H1 (cell line): ENCODE measurements at regions not wholly inside any gene's neighbourhood (a gene's known extent, or its start where the extent isn't known, plus 50 kb on each side); places are given as distances from the start of the nearest gene placed in this dataset.

Experiments used
- CTCF ChIA-PET: fragments of 300-600 bp; sonication (Branson Sonifier 250); formaldehyde crosslinking; loops from one replicate; lab custom pipeline; 2021; ENCODE audit not compliant: partially characterized antibody; lab: Charles Lee
- POLR2A ChIA-PET: fragments of 300-600 bp; sonication (Branson Sonifier 250); formaldehyde crosslinking; loops from one replicate; lab custom pipeline; 2021; ENCODE audit warnings: inconsistent platforms; ENCODE audit not compliant: partially characterized antibody; lab: Charles Lee
- DNase-seq, 2 experiments: peaks; one replicate each; pipeline versions ENCODE4 v3.0.0 to v3.0.0-alpha.2; 2010 to 2022; ENCODE audit warnings: low spot score in 2 of 2, low read depth in 1 of 2, mixed read lengths in 1 of 2
- FAIRE-seq: peaks from 2 replicates; lab custom pipeline; 2011; peaks lifted over from hg19 to GRCh38; lab: Jason Lieb, UNC
- H2AFZ ChIP-seq: 2 replicates; pipeline ENCODE4 v1.8.1; 2012; ENCODE audit warnings: low read length, inconsistent platforms
- H2AK5ac ChIP-seq: 2 replicates; pipeline ENCODE4 v1.6.1; 2013; ENCODE audit warnings: low read depth, low read length
- H2BK120ac ChIP-seq: replicated peaks from 2 replicates; pipeline ENCODE3; 2013; ENCODE audit warnings: low read depth, low read length, inconsistent platforms
- H2BK12ac ChIP-seq: 2 replicates; pipeline ENCODE4 v1.6.1; 2013; ENCODE audit warnings: low read depth, low read length
- H2BK15ac ChIP-seq: 2 replicates; pipeline ENCODE4 v1.6.1; 2013; ENCODE audit warnings: low read length
- H2BK20ac ChIP-seq: 2 replicates; pipeline ENCODE4 v1.6.1; 2013; ENCODE audit warnings: low read length
- H2BK5ac ChIP-seq: 2 replicates; pipeline ENCODE4 v1.6.1; 2013; ENCODE audit warnings: low read depth, low read length
- H3K14ac ChIP-seq: 2 replicates; pipeline ENCODE4 v1.6.1; 2013; ENCODE audit warnings: inconsistent platforms; ENCODE audit not compliant: insufficient read length
- H3K18ac ChIP-seq: 2 replicates; pipeline ENCODE4 v1.6.1; 2013; ENCODE audit warnings: low read length; ENCODE audit errors: extremely low read depth
- H3K23ac ChIP-seq: 2 replicates; pipeline ENCODE4 v1.6.1; 2013; ENCODE audit warnings: inconsistent platforms; ENCODE audit not compliant: insufficient read length
- H3K23me2 ChIP-seq: 2 replicates; pipeline ENCODE4 v1.6.1; 2013; ENCODE audit warnings: low read depth, low read length
- H3K27ac ChIP-seq: 2 replicates; pipeline ENCODE4 v1.6.1; 2011; ENCODE audit warnings: low read depth, low read length, inconsistent platforms
- H3K27me3 ChIP-seq, 4 experiments: replicated peaks in 1 of 4; 1 replicate in 1 of 4; 2 replicates in 3 of 4; pipeline versions ENCODE4 v1.6.1 to v1.8.1; 2011 to 2013; ENCODE audit warnings: low read length in 3 of 4, mild to moderate bottlenecking in 3 of 4, inconsistent platforms in 2 of 4, mixed read lengths in 2 of 4, moderate library complexity in 1 of 4; ENCODE audit not compliant: control insufficient read depth in 3 of 4, insufficient read depth in 3 of 4; ENCODE audit errors: extremely low read depth in 1 of 4
- H3K36me3 ChIP-seq, 4 experiments: 2 replicates each; pipeline versions ENCODE4 v1.6.1 to v1.8.1; 2011 to 2013; ENCODE audit warnings: mild to moderate bottlenecking in 4 of 4, low read length in 3 of 4, moderate library complexity in 2 of 4, control low read depth in 1 of 4, inconsistent platforms in 1 of 4; ENCODE audit not compliant: insufficient read depth in 4 of 4, control insufficient read depth in 2 of 4
- H3K4ac ChIP-seq: replicated peaks from 2 replicates; pipeline ENCODE3; 2013; ENCODE audit warnings: low read length, low read depth, mixed read lengths, inconsistent platforms; ENCODE audit not compliant: insufficient read length
- H3K4me1 ChIP-seq, 4 experiments: replicated peaks in 1 of 4; 1 replicate in 1 of 4; 2 replicates in 3 of 4; pipeline versions ENCODE4 v1.6.1 to v1.8.1; 2011 to 2013; ENCODE audit warnings: low read length in 3 of 4, inconsistent platforms in 2 of 4, mixed read lengths in 1 of 4; ENCODE audit not compliant: insufficient read depth in 4 of 4, control insufficient read depth in 3 of 4
- H3K4me2 ChIP-seq, 2 experiments: 2 replicates each; pipeline versions ENCODE4 v1.6.1 to v1.8.1; 2011 to 2013; ENCODE audit warnings: low read depth in 2 of 2, low read length in 2 of 2, control low read depth in 1 of 2, inconsistent platforms in 1 of 2, mild to moderate bottlenecking in 1 of 2; ENCODE audit not compliant: insufficient read depth in 1 of 2
- H3K4me3 ChIP-seq, 4 experiments: fragments of 200-600, 300-600 bp in 1 of 4; sonication (generic), shearing (Covaris generic), sonication (Bioruptor Twin) in 1 of 4; 2 replicates each; pipeline versions ENCODE4 v1.5.1 to v1.8.1; 2011 to 2016; ENCODE audit warnings: low read length in 4 of 4, low read depth in 3 of 4, control low read depth in 2 of 4, inconsistent platforms in 2 of 4, mild to moderate bottlenecking in 2 of 4, mixed read lengths in 1 of 4, moderate library complexity in 1 of 4; ENCODE audit not compliant: insufficient read depth in 2 of 4; ENCODE audit errors: extremely low read depth in 1 of 4
- H3K56ac ChIP-seq: replicated peaks from 2 replicates; pipeline ENCODE3; 2013; ENCODE audit warnings: low read depth, mild to moderate bottlenecking, mixed read lengths, low read length, inconsistent platforms; ENCODE audit not compliant: insufficient read length
- H3K79me1 ChIP-seq: 2 replicates; pipeline ENCODE4 v1.6.1; 2013; ENCODE audit warnings: low read depth, low read length, control low read depth
- H3K79me2 ChIP-seq, 2 experiments: 2 replicates each; pipeline versions ENCODE4 v1.6.1 to v1.8.1; 2012 to 2013; ENCODE audit warnings: low read length in 2 of 2, mild to moderate bottlenecking in 2 of 2, inconsistent platforms in 1 of 2; ENCODE audit not compliant: insufficient read depth in 2 of 2, control insufficient read depth in 1 of 2
- H3K9ac ChIP-seq, 4 experiments: replicated peaks in 1 of 4; 1 replicate in 1 of 4; 2 replicates in 3 of 4; pipeline versions ENCODE4 v1.6.1 to v1.8.1; 2011 to 2013; ENCODE audit warnings: low read depth in 3 of 4, low read length in 3 of 4, control low read depth in 2 of 4, mild to moderate bottlenecking in 2 of 4, moderate library complexity in 2 of 4, inconsistent platforms in 1 of 4; ENCODE audit errors: extremely low read depth in 1 of 4
- H3K9me3 ChIP-seq, 2 experiments: 2 replicates each; pipeline versions ENCODE4 v1.6.1 to v1.8.1; 2012 to 2013; ENCODE audit warnings: mild to moderate bottlenecking in 2 of 2, moderate library complexity in 2 of 2, control low read depth in 1 of 2, inconsistent platforms in 1 of 2, low read depth in 1 of 2, low read length in 1 of 2, mixed read lengths in 1 of 2; ENCODE audit not compliant: insufficient read depth in 2 of 2
- H4K20me1 ChIP-seq, 2 experiments: replicated peaks in 1 of 2; 2 replicates each; pipeline versions ENCODE3 to v1.8.1; 2011 to 2013; ENCODE audit warnings: inconsistent platforms in 2 of 2, low read length in 2 of 2, mild to moderate bottlenecking in 1 of 2; ENCODE audit not compliant: insufficient read depth in 2 of 2, control insufficient read depth in 1 of 2
- H4K5ac ChIP-seq: 2 replicates; pipeline ENCODE4 v1.6.1; 2013; ENCODE audit warnings: low read length, low read depth, mixed read lengths, inconsistent platforms; ENCODE audit not compliant: insufficient read length
- H4K8ac ChIP-seq: 2 replicates; pipeline ENCODE4 v1.8.0; 2013; ENCODE audit warnings: mild to moderate bottlenecking, moderate library complexity, low read length, inconsistent platforms; ENCODE audit not compliant: insufficient read depth; ENCODE audit errors: extremely low read depth
- H4K91ac ChIP-seq: replicated peaks from 2 replicates; pipeline ENCODE3; 2013; ENCODE audit warnings: low read length, mixed read lengths, inconsistent platforms; ENCODE audit not compliant: insufficient read length
- BRCA1 ChIP-seq: IDR thresholded peaks from 2 replicates; pipeline ENCODE4 v1.6.1; 2012; ENCODE audit warnings: low read depth, low read length, improper control_type of control experiment
- CHD2 ChIP-seq: IDR thresholded peaks from 2 replicates; pipeline ENCODE4 v1.6.1; 2012; ENCODE audit warnings: low read length, improper control_type of control experiment
- FOSL1 ChIP-seq: IDR thresholded peaks from 2 replicates; pipeline ENCODE4 v1.6.1; 2011; ENCODE audit warnings: mild to moderate bottlenecking, low read depth, low read length, moderate library complexity; ENCODE audit not compliant: insufficient read depth
- POU5F1 ChIP-seq: IDR thresholded peaks from 2 replicates; pipeline ENCODE4 v1.6.1; 2011; ENCODE audit warnings: low read depth, mild to moderate bottlenecking, low read length, moderate library complexity
- RBBP5 ChIP-seq: IDR thresholded peaks from 2 replicates; pipeline ENCODE4 v1.7.1; 2012; ENCODE audit warnings: low read depth, mild to moderate bottlenecking, inconsistent platforms, low read length, moderate library complexity, borderline replicate concordance
- ZNF274 ChIP-seq: IDR thresholded peaks from 2 replicates; pipeline ENCODE4 v1.7.0; 2012; ENCODE audit warnings: low read length, borderline replicate concordance; ENCODE audit errors: extremely low read depth
- WGBS, 2 experiments: shearing (Covaris generic) in 1 of 2; methylation state at CpG; one replicate each; pipeline versions ENCODE4 v1.1.6 to v1.1.7; 2013 to 2015; ENCODE audit warnings: low lambda C conversion rate in 2 of 2, mixed read lengths in 2 of 2, inconsistent platforms in 1 of 2, low coverage in 1 of 2, missing lambda C conversion rate in 1 of 2; ENCODE audit not compliant: insufficient replicate concordance in 2 of 2, insufficient coverage in 1 of 2, insufficient read length in 1 of 2; ENCODE audit errors: extremely low coverage in 1 of 2, missing lambda C conversion rate in 1 of 2; 5-methylcytosine and 5-hydroxymethylcytosine counted together

- Histone ChIP-seq H3K9me3 (no peaks in the 10 kb centered on the region), H3K9ac (no peak overlapping the region), H3K23me2 (no peaks in the 10 kb centered on the region; the same call in 1 of the 2 replicates), H2AFZ (no peak overlapping the region), H2BK12ac (no peak overlapping the region), H3K14ac (no peak overlapping the region), H4K8ac (no peak overlapping the region), H3K27me3 (no peaks in the 10 kb centered on the region), H3K4me1 (peaks cover 0 to 5% (median 2%) of the 10 kb centered on the region in 4 experiments; a peak in 1 of 7 replicates), H3K79me2 (no peaks in the 10 kb centered on the region), H3K79me1 (no peaks in the 10 kb centered on the region), H3K4me2 (no peak overlapping the region), H3K36me3 (no peaks in the 10 kb centered on the region), H3K18ac (no peak overlapping the region), H2BK20ac (no peak overlapping the region), H2BK15ac (no peak overlapping the region), H4K5ac (no peak overlapping the region), H3K56ac (no peak overlapping the region), H2BK120ac (no peak overlapping the region), H2BK5ac (no peak overlapping the region), H3K4ac (no peak overlapping the region), H4K91ac (no peak overlapping the region), H3K27ac (no peak overlapping the region), H2AK5ac (no peak overlapping the region), H3K23ac (no peak overlapping the region), H3K4me3 (no peak overlapping the region), H4K20me1 (no peaks in the 10 kb centered on the region)
- TF ChIP-seq BRCA1 (no peak), ZNF274 (no peak), POU5F1 (no peak), CHD2 (no peak), RBBP5 (no peak), FOSL1 (no peak)
- FAIRE-seq (no peak), DNase-seq (no peak)
- ChIA-PET POLR2A (no interaction called here), CTCF (interaction anchor here (0.5 to 0.6 kb wide), 2 partner anchors 13 to 131 kb away, joined by 3 read pairs; no protein-coding TSS in a partner anchor)
- WGBS, 2 experiments = 79% methylated on average over 3 of the region's 3 CpGs; no CpG with 5 or more reads in 1 of the 2 experiments
These were observed 229.4 kb upstream of the GOT2 start for GRCh38 chr16:58963479-58963878.
